GM23338 (cell line): ENCODE measurements at regions not wholly inside any gene's neighbourhood (a gene's known extent, or its start where the extent isn't known, plus 50 kb on each side); places are given as distances from the start of the nearest gene placed in this dataset.

ENCODE experiments used
- EZH2phosphoT487 ChIP-seq: fragments of 200-600 bp; sonication (generic); IDR thresholded peaks from one replicate; pipeline ENCODE4 v1.8.1; 2018; ENCODE audit warnings: antibody characterized with exemption; ENCODE audit not compliant: unreplicated experiment
- STAT1 ChIP-seq: IDR thresholded peaks from one replicate; pipeline ENCODE4 v1.6.1; 2016; ENCODE audit warnings: antibody characterized with exemption; ENCODE audit not compliant: unreplicated experiment
- ZNF114 ChIP-seq: fragments of 250-450 bp; sonication (Bioruptor Pico); IDR thresholded peaks from 2 replicates; pipeline ENCODE4 v1.5.0; 2020; ENCODE audit warnings: mild to moderate bottlenecking, moderate library complexity
- TF ChIP-seq, protein P1 (sequence below), 2 experiments: fragments of 200-600 bp in 1 of 2; sonication (generic) in 1 of 2; conservative IDR thresholded peaks; 2 replicates each; pipeline versions ENCODE4 v1.5.1 to v1.6.1; 2016 to 2017; ENCODE audit warnings: antibody characterized with exemption in 2 of 2, low read depth in 2 of 2, mild to moderate bottlenecking in 2 of 2, moderate library complexity in 1 of 2
- TF ChIP-seq, protein P2 (sequence below): IDR thresholded peaks from one replicate; pipeline ENCODE4 v1.6.1; 2018; ENCODE audit warnings: antibody characterized with exemption; ENCODE audit not compliant: unreplicated experiment

DNA sequence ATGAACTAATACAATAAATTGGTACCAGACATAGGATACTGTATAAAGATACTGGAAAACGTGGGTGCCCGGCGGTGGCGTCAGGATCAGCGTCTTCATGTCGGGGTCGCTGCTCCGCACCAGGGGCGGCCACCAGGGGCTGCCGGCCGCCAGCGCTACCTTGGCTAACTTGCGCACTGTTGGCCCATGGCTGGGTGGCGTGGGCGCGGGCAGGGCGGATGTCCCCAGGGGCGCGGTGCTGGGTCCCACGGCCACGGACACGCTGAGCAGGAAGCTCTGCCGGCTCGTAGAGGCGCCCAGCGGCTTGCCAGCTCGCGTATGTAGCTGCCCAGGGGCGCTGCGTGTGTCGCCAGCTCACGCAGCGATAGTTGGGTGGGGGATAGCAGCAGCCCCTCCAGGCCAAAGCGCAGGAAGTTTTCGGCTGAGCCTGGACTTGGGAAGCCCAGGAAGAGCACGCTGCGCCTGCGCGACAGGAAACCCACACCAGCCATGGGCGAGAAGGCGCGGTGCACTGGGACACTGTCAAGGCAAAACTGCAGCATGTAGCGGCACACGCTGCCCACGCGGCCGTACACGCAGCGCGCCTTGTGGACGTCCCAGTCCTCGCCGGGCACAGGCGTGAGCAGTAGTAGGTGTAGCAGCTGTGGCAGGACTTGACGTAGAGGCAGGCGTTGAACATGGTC lies 299.9 kb downstream of the CCDC74A start:
- TF ChIP-seq, protein P1, sequence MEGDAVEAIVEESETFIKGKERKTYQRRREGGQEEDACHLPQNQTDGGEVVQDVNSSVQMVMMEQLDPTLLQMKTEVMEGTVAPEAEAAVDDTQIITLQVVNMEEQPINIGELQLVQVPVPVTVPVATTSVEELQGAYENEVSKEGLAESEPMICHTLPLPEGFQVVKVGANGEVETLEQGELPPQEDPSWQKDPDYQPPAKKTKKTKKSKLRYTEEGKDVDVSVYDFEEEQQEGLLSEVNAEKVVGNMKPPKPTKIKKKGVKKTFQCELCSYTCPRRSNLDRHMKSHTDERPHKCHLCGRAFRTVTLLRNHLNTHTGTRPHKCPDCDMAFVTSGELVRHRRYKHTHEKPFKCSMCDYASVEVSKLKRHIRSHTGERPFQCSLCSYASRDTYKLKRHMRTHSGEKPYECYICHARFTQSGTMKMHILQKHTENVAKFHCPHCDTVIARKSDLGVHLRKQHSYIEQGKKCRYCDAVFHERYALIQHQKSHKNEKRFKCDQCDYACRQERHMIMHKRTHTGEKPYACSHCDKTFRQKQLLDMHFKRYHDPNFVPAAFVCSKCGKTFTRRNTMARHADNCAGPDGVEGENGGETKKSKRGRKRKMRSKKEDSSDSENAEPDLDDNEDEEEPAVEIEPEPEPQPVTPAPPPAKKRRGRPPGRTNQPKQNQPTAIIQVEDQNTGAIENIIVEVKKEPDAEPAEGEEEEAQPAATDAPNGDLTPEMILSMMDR (conservative IDR thresholded peaks at IDR 0.05; ENCODE audit: low read depth in 2 of 2), result peak; percentile 16 to 25; a peak in 2 of 4 replicates
- TF ChIP-seq ZNF114 (CRISPR knock-in tag) (no peak), STAT1 (no peak), EZH2phosphoT487 (no peak)
- TF ChIP-seq, protein P2, sequence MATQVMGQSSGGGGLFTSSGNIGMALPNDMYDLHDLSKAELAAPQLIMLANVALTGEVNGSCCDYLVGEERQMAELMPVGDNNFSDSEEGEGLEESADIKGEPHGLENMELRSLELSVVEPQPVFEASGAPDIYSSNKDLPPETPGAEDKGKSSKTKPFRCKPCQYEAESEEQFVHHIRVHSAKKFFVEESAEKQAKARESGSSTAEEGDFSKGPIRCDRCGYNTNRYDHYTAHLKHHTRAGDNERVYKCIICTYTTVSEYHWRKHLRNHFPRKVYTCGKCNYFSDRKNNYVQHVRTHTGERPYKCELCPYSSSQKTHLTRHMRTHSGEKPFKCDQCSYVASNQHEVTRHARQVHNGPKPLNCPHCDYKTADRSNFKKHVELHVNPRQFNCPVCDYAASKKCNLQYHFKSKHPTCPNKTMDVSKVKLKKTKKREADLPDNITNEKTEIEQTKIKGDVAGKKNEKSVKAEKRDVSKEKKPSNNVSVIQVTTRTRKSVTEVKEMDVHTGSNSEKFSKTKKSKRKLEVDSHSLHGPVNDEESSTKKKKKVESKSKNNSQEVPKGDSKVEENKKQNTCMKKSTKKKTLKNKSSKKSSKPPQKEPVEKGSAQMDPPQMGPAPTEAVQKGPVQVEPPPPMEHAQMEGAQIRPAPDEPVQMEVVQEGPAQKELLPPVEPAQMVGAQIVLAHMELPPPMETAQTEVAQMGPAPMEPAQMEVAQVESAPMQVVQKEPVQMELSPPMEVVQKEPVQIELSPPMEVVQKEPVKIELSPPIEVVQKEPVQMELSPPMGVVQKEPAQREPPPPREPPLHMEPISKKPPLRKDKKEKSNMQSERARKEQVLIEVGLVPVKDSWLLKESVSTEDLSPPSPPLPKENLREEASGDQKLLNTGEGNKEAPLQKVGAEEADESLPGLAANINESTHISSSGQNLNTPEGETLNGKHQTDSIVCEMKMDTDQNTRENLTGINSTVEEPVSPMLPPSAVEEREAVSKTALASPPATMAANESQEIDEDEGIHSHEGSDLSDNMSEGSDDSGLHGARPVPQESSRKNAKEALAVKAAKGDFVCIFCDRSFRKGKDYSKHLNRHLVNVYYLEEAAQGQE, result no peak
